ENCODE measurements at regions not wholly inside any gene's neighbourhood (a gene's known extent, or its start where the extent isn't known, plus 50 kb on each side); places are given as distances from the start of the nearest gene placed in this dataset.

GRCh38 chr2:241941691-241942301 lies 72.3 kb downstream of the RTP5 start (continued):
- TF ChIP-seq ZBTB33 (IDR thresholded peaks at IDR 0.05; ENCODE audit: extremely low read depth, insufficient replicate concordance, low read length) = no peak
- no peak for TF ChIP-seq TCF7L2 (IDR thresholded peaks at IDR 0.05; ENCODE audit: borderline replicate concordance, extremely low read depth, insufficient read depth, insufficient read length)

GRCh38 chr2:241942416-241943208 lies 73.1 kb downstream of the RTP5 start:
- DNase-seq (ENCODE audit: low read depth, low spot score) (no peak), ATAC-seq (no peak)
- Histone ChIP-seq H3K4me3 (replicated peaks in 1 of 2; ENCODE audit: low read depth in 1 of 2, low read length in 2 of 2) (no peak overlapping the region), H2AFZ (ENCODE audit: low read depth, low read length, poor library complexity, severe bottlenecking) (no peak overlapping the region), H3K9me3 (ENCODE audit: control insufficient read depth in 1 of 2, insufficient read depth in 1 of 2, low read depth in 1 of 2, low read length in 2 of 2) (no peaks in the 10 kb centered on the region), H3K4me2 (ENCODE audit: low read length) (no peak overlapping the region), H3K9ac (ENCODE audit: low read length) (no peak overlapping the region), H3K36me3 (ENCODE audit: control insufficient read depth in 1 of 2, insufficient read depth in 2 of 2, low read length in 2 of 2) (no peaks in the 10 kb centered on the region), H4K20me1 (ENCODE audit: insufficient read depth) (no peaks in the 10 kb centered on the region), H3K27ac (ENCODE audit: low read depth, low read length) (no peak overlapping the region), H3K79me2 (ENCODE audit: insufficient read depth, low read length) (no peaks in the 10 kb centered on the region), H3K4me1 (ENCODE audit: control insufficient read depth in 1 of 2, insufficient read depth in 2 of 2, low read length in 2 of 2) (no peaks in the 10 kb centered on the region), H3K9me2 (ENCODE audit: insufficient read depth) (no peaks in the 10 kb centered on the region), H3K27me3 (ENCODE audit: insufficient read depth, low read length) (no peaks in the 10 kb centered on the region)
- ChIA-PET CTCF (no interaction called here), POLR2A (no interaction called here), RAD21 (ENCODE audit: low non-redundant PET in 1 of 2, low total read pairs in 2 of 2, uncharacterized antibody in 2 of 2, unreplicated experiment in 2 of 2) (no interaction called here)
- TF ChIP-seq ATF3 (IDR thresholded peaks at IDR 0.05) (no peak), REST (IDR thresholded peaks at IDR 0.05; ENCODE audit: low read depth) (no peak), RAD21 (IDR thresholded peaks at IDR 0.05; ENCODE audit: low read depth) (no peak), SP1 (IDR thresholded peaks at IDR 0.05; ENCODE audit: low read depth) (no peak), POLR2A (IDR thresholded peaks at IDR 0.05; ENCODE audit: borderline replicate concordance, extremely low read depth, insufficient read depth, insufficient read length) (no peak), EGR1 (IDR thresholded peaks at IDR 0.05; ENCODE audit: low read depth) (no peak), ZBTB33 (IDR thresholded peaks at IDR 0.05; ENCODE audit: extremely low read depth, insufficient replicate concordance, low read length) (no peak), EZH2phosphoT487 (IDR thresholded peaks at IDR 0.05; ENCODE audit: borderline replicate concordance) (no peak), YY1 (IDR thresholded peaks at IDR 0.05; ENCODE audit: extremely low read depth, insufficient replicate concordance, low read depth, low read length) (no peak), ZNF274 (IDR thresholded peaks at IDR 0.05; ENCODE audit: low read depth, low read length) (no peak), FOSL1 (IDR thresholded peaks at IDR 0.05; ENCODE audit: low read depth) (no peak), SRF (IDR thresholded peaks at IDR 0.05; ENCODE audit: low read depth) (no peak), MAX (IDR thresholded peaks at IDR 0.05) (no peak), POLR2AphosphoS5 (IDR thresholded peaks at IDR 0.05; ENCODE audit: low read depth, low read length) (no peak)
- intact Hi-C loops (cut with micrococcal nuclease) = no loop called here
- BruUV-seq (replicated peaks) = no TSS peak
